Peyer's patch (tissue), 4 donors: ENCODE measurements at regions not wholly inside any gene's neighbourhood (a gene's known extent, or its start where the extent isn't known, plus 50 kb on each side); places are given as distances from the start of the nearest gene placed in this dataset.
"Not testable (repeated sequence)": the region's sequence is repeated elsewhere in the genome, so short reads cannot be mapped to it uniquely, and the experiment has no call there.

Experiments used
- POLR2A ChIP-seq, 2 donors: fragments of 450-650 bp; IDR thresholded peaks; one replicate each; pipeline ENCODE4 v1.5.1; 2017; ENCODE audit warnings: antibody characterized with exemption in 2 of 2, mild to moderate bottlenecking in 2 of 2, moderate library complexity in 2 of 2
- TF ChIP-seq, protein P1 (sequence below), 6 experiments: fragments of 450-650 bp in 4 of 6; fragments of 200-600 bp in 2 of 6; sonication (generic) in 1 of 6; IDR thresholded peaks; one replicate each; pipeline ENCODE4 v1.5.1; 2017 to 2019; ENCODE audit warnings: antibody characterized with exemption in 6 of 6, mild to moderate bottlenecking in 3 of 6, moderate library complexity in 1 of 6

DNA sequence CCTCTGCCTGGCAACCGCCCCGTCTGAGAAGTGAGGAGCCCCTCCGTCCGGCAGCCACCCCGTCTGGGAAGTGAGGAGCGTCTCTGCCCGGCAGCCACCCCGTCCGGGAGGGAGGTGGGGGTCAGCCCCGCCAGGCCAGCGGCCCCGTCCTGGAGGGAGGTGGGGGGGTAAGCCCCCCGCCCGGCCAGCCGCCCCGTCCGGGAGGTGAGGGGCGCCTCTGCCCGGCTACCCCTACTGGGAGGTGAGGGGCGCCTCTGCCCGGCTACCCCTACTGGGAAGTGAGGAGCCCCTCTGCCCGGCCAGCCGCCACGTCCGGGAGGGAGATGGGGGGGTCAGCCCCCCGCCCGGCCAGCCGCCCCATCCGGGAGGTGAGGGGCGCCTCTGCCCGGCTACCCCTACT lies 67.1 kb downstream of the ZC3H11B start:
- TF ChIP-seq, protein P1, sequence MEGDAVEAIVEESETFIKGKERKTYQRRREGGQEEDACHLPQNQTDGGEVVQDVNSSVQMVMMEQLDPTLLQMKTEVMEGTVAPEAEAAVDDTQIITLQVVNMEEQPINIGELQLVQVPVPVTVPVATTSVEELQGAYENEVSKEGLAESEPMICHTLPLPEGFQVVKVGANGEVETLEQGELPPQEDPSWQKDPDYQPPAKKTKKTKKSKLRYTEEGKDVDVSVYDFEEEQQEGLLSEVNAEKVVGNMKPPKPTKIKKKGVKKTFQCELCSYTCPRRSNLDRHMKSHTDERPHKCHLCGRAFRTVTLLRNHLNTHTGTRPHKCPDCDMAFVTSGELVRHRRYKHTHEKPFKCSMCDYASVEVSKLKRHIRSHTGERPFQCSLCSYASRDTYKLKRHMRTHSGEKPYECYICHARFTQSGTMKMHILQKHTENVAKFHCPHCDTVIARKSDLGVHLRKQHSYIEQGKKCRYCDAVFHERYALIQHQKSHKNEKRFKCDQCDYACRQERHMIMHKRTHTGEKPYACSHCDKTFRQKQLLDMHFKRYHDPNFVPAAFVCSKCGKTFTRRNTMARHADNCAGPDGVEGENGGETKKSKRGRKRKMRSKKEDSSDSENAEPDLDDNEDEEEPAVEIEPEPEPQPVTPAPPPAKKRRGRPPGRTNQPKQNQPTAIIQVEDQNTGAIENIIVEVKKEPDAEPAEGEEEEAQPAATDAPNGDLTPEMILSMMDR (IDR thresholded peaks at IDR 0.05): not testable (repeated sequence)
- not testable (repeated sequence) for TF ChIP-seq POLR2A (IDR thresholded peaks at IDR 0.05)
